Smooth muscle cell (in vitro differentiated cells): ENCODE measurements at regions not wholly inside any gene's neighbourhood (a gene's known extent, or its start where the extent isn't known, plus 50 kb on each side); places are given as distances from the start of the nearest gene placed in this dataset. TPM values are rescaled to one million over a fixed set of nuclear protein-coding genes. Genes with fewer than 3 reads are reported as not detected.

Experiments used
- DNase-seq: peaks from one replicate; lab custom pipeline; 2025; ENCODE audit not compliant: unreplicated experiment; lab: John Stamatoyannopoulos, UW
- H2AFZ ChIP-seq: fragments of 200-600 bp; sonication (generic); 2 replicates; pipeline ENCODE4 v1.6.0; 2016; ENCODE audit warnings: antibody characterized with exemption, low read depth, mild to moderate bottlenecking
- H3F3A ChIP-seq: fragments of 200-600 bp; sonication (generic); 2 replicates; pipeline ENCODE4 v1.6.0; 2017; ENCODE audit warnings: antibody characterized with exemption, low read depth
- H3K27ac ChIP-seq: fragments of 200-600 bp; sonication (generic); 2 replicates; pipeline ENCODE4 v1.5.1; 2016; ENCODE audit warnings: low read depth, mild to moderate bottlenecking
- H3K27me3 ChIP-seq: fragments of 200-600 bp; sonication (generic); 2 replicates; pipeline ENCODE4 v1.6.1; 2016; ENCODE audit warnings: low read depth, mild to moderate bottlenecking
- H3K36me3 ChIP-seq: fragments of 200-600 bp; sonication (generic); 2 replicates; pipeline ENCODE4 v1.5.1; 2016; ENCODE audit warnings: low read depth
- H3K4me1 ChIP-seq: fragments of 200-600 bp; sonication (generic); 2 replicates; pipeline ENCODE4 v1.5.1; 2016; ENCODE audit warnings: low read depth
- H3K4me2 ChIP-seq: fragments of 200-600 bp; sonication (generic); 2 replicates; pipeline ENCODE4 v1.6.0; 2016; ENCODE audit warnings: mild to moderate bottlenecking
- H3K4me3 ChIP-seq: fragments of 200-600 bp; sonication (generic); 2 replicates; pipeline ENCODE4 v1.5.1; 2016; ENCODE audit warnings: mild to moderate bottlenecking
- H3K79me2 ChIP-seq: fragments of 200-600 bp; sonication (generic); 2 replicates; pipeline ENCODE4 v1.6.0; 2016; ENCODE audit warnings: low read depth, mild to moderate bottlenecking
- H3K9ac ChIP-seq: fragments of 200-600 bp; sonication (generic); 2 replicates; pipeline ENCODE4 v1.6.0; 2016; ENCODE audit warnings: low read depth
- H3K9me3 ChIP-seq: fragments of 200-600 bp; sonication (generic); replicated peaks from 2 replicates; pipeline ENCODE4 v1.5.1; 2016; ENCODE audit warnings: low read depth
- H4K20me1 ChIP-seq: fragments of 200-600 bp; sonication (generic); 2 replicates; pipeline ENCODE4 v1.6.0; 2016; ENCODE audit warnings: low read depth
- WGBS: methylation state at CpG from one replicate; pipeline ENCODE4 v1.1.7; 2016; ENCODE audit warnings: low lambda C conversion rate; 5-methylcytosine and 5-hydroxymethylcytosine counted together
- small RNA-seq: library from RNA; depleted of rRNA; stranded (forward); fragments of <200 nt; gene quantifications from one replicate; pipeline ENCODE3, GENCODE V24; 2014
- TF ChIP-seq, protein P1 (sequence below): fragments of 200-600 bp; sonication (generic); IDR thresholded peaks from 2 replicates; pipeline ENCODE4 v1.5.1; 2017; ENCODE audit warnings: borderline replicate concordance, mild to moderate bottlenecking, antibody characterized with exemption; ENCODE audit not compliant: insufficient read depth, poor library complexity, severe bottlenecking

- 97% methylated on average over 1 of the region's 1 CpG for WGBS
- TF ChIP-seq, protein P1, sequence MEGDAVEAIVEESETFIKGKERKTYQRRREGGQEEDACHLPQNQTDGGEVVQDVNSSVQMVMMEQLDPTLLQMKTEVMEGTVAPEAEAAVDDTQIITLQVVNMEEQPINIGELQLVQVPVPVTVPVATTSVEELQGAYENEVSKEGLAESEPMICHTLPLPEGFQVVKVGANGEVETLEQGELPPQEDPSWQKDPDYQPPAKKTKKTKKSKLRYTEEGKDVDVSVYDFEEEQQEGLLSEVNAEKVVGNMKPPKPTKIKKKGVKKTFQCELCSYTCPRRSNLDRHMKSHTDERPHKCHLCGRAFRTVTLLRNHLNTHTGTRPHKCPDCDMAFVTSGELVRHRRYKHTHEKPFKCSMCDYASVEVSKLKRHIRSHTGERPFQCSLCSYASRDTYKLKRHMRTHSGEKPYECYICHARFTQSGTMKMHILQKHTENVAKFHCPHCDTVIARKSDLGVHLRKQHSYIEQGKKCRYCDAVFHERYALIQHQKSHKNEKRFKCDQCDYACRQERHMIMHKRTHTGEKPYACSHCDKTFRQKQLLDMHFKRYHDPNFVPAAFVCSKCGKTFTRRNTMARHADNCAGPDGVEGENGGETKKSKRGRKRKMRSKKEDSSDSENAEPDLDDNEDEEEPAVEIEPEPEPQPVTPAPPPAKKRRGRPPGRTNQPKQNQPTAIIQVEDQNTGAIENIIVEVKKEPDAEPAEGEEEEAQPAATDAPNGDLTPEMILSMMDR: no peak
Measured at GRCh38 chr3:25367025-25367424, 61.0 kb upstream of the RARB start.

GRCh38 chr3:25372167-25372566, 55.9 kb upstream of the RARB start:
- H3K9ac ChIP-seq: no peak overlapping the region
- DNase-seq: no peak
- no peak overlapping the region for H2AFZ ChIP-seq
- H3K27ac ChIP-seq: no peak overlapping the region
- 92% methylated on average over 3 of the region's 3 CpGs for WGBS
- no peaks in the 10 kb centered on the region for H4K20me1 ChIP-seq
- H3K36me3 ChIP-seq: no peaks in the 10 kb centered on the region
- no peak overlapping the region for H3K4me3 ChIP-seq
- no peaks in the 10 kb centered on the region for H3K27me3 ChIP-seq
- no peaks in the 10 kb centered on the region for H3K79me2 ChIP-seq
- H3F3A ChIP-seq: no peaks in the 10 kb centered on the region
- TF ChIP-seq, protein P1: no peak
- H3K4me1 ChIP-seq: no peaks in the 10 kb centered on the region
- H3K4me2 ChIP-seq: no peak overlapping the region
- H3K9me3 ChIP-seq: no peaks in the 10 kb centered on the region

More at GRCh38 chr3:25367025-25367424, 61.0 kb upstream of the RARB start:
- Histone ChIP-seq H3K27ac (no peak overlapping the region), H3K9me3 (no peaks in the 10 kb centered on the region), H3K79me2 (no peaks in the 10 kb centered on the region), H2AFZ (no peak overlapping the region), H3K36me3 (no peaks in the 10 kb centered on the region), H4K20me1 (no peaks in the 10 kb centered on the region), H3K9ac (no peak overlapping the region), H3F3A (no peaks in the 10 kb centered on the region), H3K27me3 (no peaks in the 10 kb centered on the region), H3K4me3 (no peak overlapping the region), H3K4me1 (no peaks in the 10 kb centered on the region), H3K4me2 (no peak overlapping the region)
- no peak for DNase-seq

- H3K9me3 ChIP-seq: no peaks in the 10 kb centered on the region
- no peak overlapping the region for H3K9ac ChIP-seq
- H3K4me1 ChIP-seq: peaks cover 11% of the 10 kb centered on the region
- no peaks in the 10 kb centered on the region for H3K36me3 ChIP-seq
- WGBS: 62% methylated on average over 4 of the region's 4 CpGs
- no peak overlapping the region for H3K4me3 ChIP-seq
- H3K27ac ChIP-seq: no peak overlapping the region
- H3K79me2 ChIP-seq: no peaks in the 10 kb centered on the region
- peaks cover 5% of the 10 kb centered on the region for H3F3A ChIP-seq
- no peak for DNase-seq
- no peak overlapping the region for H2AFZ ChIP-seq
- TF ChIP-seq, protein P1: no peak
- no peaks in the 10 kb centered on the region for H3K27me3 ChIP-seq
- no peaks in the 10 kb centered on the region for H4K20me1 ChIP-seq
- H3K4me2 ChIP-seq: no peak overlapping the region
Measured at GRCh38 chr3:25376340-25376739, 51.7 kb upstream of the RARB start.

GRCh38 chr3:25377042-25377441, 51.0 kb upstream of the RARB start:
- peaks cover 11% of the 10 kb centered on the region for H3K4me1 ChIP-seq
- no peaks in the 10 kb centered on the region for H3K9me3 ChIP-seq
- H2AFZ ChIP-seq: no peak overlapping the region
- DNase-seq: no peak
- H3K4me2 ChIP-seq: no peak overlapping the region
- 64% methylated on average over 2 of the region's 2 CpGs for WGBS
- no peaks in the 10 kb centered on the region for H3K79me2 ChIP-seq
- no peaks in the 10 kb centered on the region for H3K36me3 ChIP-seq
- no peaks in the 10 kb centered on the region for H3K27me3 ChIP-seq
- H3K9ac ChIP-seq: no peak overlapping the region
- peaks cover 5% of the 10 kb centered on the region for H3F3A ChIP-seq
- TF ChIP-seq, protein P1: no peak
- H3K27ac ChIP-seq: no peak overlapping the region
- H4K20me1 ChIP-seq: no peaks in the 10 kb centered on the region
- no peak overlapping the region for H3K4me3 ChIP-seq

Small RNAs in the stretch of these regions (small RNA-seq; reads per million reads assigned to genes)
- gene RN7SL216P (not detected), gene RNA5SP125 (not detected), gene RNA5SP126 (0.21 reads per million)
